GM12878 (cell line): ENCODE measurements at regions not wholly inside any gene's neighbourhood (a gene's known extent, or its start where the extent isn't known, plus 50 kb on each side); places are given as distances from the start of the nearest gene placed in this dataset.

Source experiments
- ATAC-seq: fragments of 200-7000 bp; cut with Tn5 transposase; 3 replicates; pipeline ENCODE4 v1.9.1; 2020; ENCODE audit warnings: mild to moderate bottlenecking, moderate library complexity
- BruUV-seq: library from RNA; stranded (reverse); fragments of 400-500 nt; replicated peaks from 2 replicates; lab custom pipeline; 2021; lab: Mats Ljungman, UMichigan
- CTCF ChIA-PET: fragments of 300-600 bp; sonication (Branson Sonifier 250); formaldehyde crosslinking; extraction: SDS; loops from one replicate; lab custom pipeline; 2021; ENCODE audit warnings: inconsistent platforms; lab: Yijun Ruan, JAX
- POLR2A ChIA-PET: fragments of 350-600 bp; formaldehyde crosslinking; extraction: SDS; loops from one replicate; lab custom pipeline; 2021; ENCODE audit warnings: inconsistent platforms; lab: Charles Lee
- RAD21 ChIA-PET: fragments of 300-600 bp; sonication (Branson Sonifier 250); formaldehyde crosslinking; loops from one replicate; lab custom pipeline; 2023; ENCODE audit warnings: antibody characterized with exemption; ENCODE audit not compliant: unreplicated experiment; lab: Charles Lee
- SMC1A ChIA-PET: fragments of 300-600 bp; sonication (Branson Sonifier 250); formaldehyde crosslinking; loops from one replicate; lab custom pipeline; 2023; ENCODE audit not compliant: unreplicated experiment, uncharacterized antibody; lab: Charles Lee
- DNase-seq: peaks from one replicate; pipeline ENCODE4 v3.0.0-alpha.2; 2011; ENCODE audit warnings: low read depth, low spot score
- FAIRE-seq: peaks from 3 replicates; lab custom pipeline; 2011; peaks lifted over from hg19 to GRCh38; lab: Jason Lieb, UNC
- H2AFZ ChIP-seq: 2 replicates; pipeline ENCODE4 v1.6.0; 2011; ENCODE audit warnings: low read depth, low read length, control low read depth; ENCODE audit not compliant: control insufficient read depth
- H3K27ac ChIP-seq: 2 replicates; pipeline ENCODE4 v1.5.1; 2011; ENCODE audit warnings: control low read depth; ENCODE audit not compliant: control insufficient read depth, insufficient read depth
- H3K27me3 ChIP-seq, 2 experiments: replicated peaks in 1 of 2; 2 replicates each; pipeline versions ENCODE4 v1.6.0 to v1.6.1; 2011; ENCODE audit warnings: low read length in 1 of 2; ENCODE audit not compliant: control insufficient read depth in 2 of 2, insufficient read depth in 2 of 2
- H3K36me3 ChIP-seq, 2 experiments: 2 replicates each; pipeline ENCODE4 v1.5.1; 2011; ENCODE audit warnings: low read length in 1 of 2; ENCODE audit not compliant: control insufficient read depth in 2 of 2, insufficient read depth in 2 of 2
- H3K4me1 ChIP-seq: 2 replicates; pipeline ENCODE4 v1.6.1; 2011; ENCODE audit warnings: mild to moderate bottlenecking, low read length, moderate library complexity, mixed read lengths; ENCODE audit not compliant: control insufficient read depth, insufficient read depth
- H3K4me2 ChIP-seq: 2 replicates; pipeline ENCODE4 v1.6.0; 2011; ENCODE audit warnings: control low read depth; ENCODE audit not compliant: control insufficient read depth, insufficient read depth
- H3K4me3 ChIP-seq: fragments of 200-600 bp; sonication (generic); 2 replicates; pipeline ENCODE4 v1.5.1; 2016
- H3K79me2 ChIP-seq: 2 replicates; pipeline ENCODE4 v1.6.0; 2011; ENCODE audit warnings: low read length; ENCODE audit not compliant: control insufficient read depth, insufficient read depth
- H3K9ac ChIP-seq: 2 replicates; pipeline ENCODE4 v1.8.0; 2011; ENCODE audit warnings: low read length, control low read depth, mixed read lengths; ENCODE audit not compliant: control insufficient read depth, insufficient read depth
- H3K9me3 ChIP-seq: replicated peaks from 3 replicates; pipeline ENCODE4 v1.5.1; 2011; ENCODE audit warnings: mild to moderate bottlenecking, low read length; ENCODE audit not compliant: control insufficient read depth, insufficient read depth
- H4K20me1 ChIP-seq: 2 replicates; pipeline ENCODE4 v1.6.0; 2011; ENCODE audit not compliant: control insufficient read depth, insufficient read depth
- KAT2A ChIP-seq: conservative IDR thresholded peaks from 2 replicates; pipeline ENCODE4 v1.6.1; 2011; ENCODE audit warnings: low read depth, low read length; ENCODE audit not compliant: control insufficient read depth
- MXI1 ChIP-seq: fragments of 150-350 bp; IDR thresholded peaks from 2 replicates; pipeline ENCODE4 v1.6.1; 2011; ENCODE audit warnings: low read depth, mild to moderate bottlenecking, inconsistent platforms, low read length, improper control_type of control experiment
- REST ChIP-seq: IDR thresholded peaks from 2 replicates; pipeline ENCODE4 v1.6.1; 2012; ENCODE audit warnings: mild to moderate bottlenecking, low read depth, low read length
- YY1 ChIP-seq: IDR thresholded peaks from 2 replicates; pipeline ENCODE4 v1.6.1; 2011; ENCODE audit warnings: low read depth, mild to moderate bottlenecking, low read length
- ZNF622 ChIP-seq: fragments of 450-650 bp; IDR thresholded peaks from 2 replicates; pipeline ENCODE4 v1.6.1; 2017; ENCODE audit warnings: mild to moderate bottlenecking, inconsistent platforms
- WGBS: methylation state at CpG from one replicate; pipeline ENCODE4 v1.1.6; 2016; ENCODE audit warnings: low lambda C conversion rate; ENCODE audit not compliant: insufficient replicate concordance, insufficient coverage; ENCODE audit errors: missing lambda C conversion rate; 5-methylcytosine and 5-hydroxymethylcytosine counted together
- in situ Hi-C: fragments of 300-500 bp; cut with MboI; formaldehyde crosslinking; loops from 9 replicates; pipeline ENCODE4 v1.14.3; 2018; ENCODE audit warnings: mixed read lengths
- intact Hi-C: fragments of 100-400 bp; cut with micrococcal nuclease; formaldehyde crosslinking; loops from one replicate; pipeline ENCODE4 v1.14.2; 2022; ENCODE audit not compliant: unreplicated experiment
- TF ChIP-seq, protein P1 (sequence below): fragments of 450-650 bp; IDR thresholded peaks from 2 replicates; pipeline ENCODE4 v1.6.1; 2017; ENCODE audit warnings: mild to moderate bottlenecking, low read depth, inconsistent platforms; ENCODE audit not compliant: poor library complexity, severe bottlenecking
- TF ChIP-seq, protein P2 (sequence below): fragments of 450-650 bp; formaldehyde crosslinking; IDR thresholded peaks from 2 replicates; pipeline ENCODE4 v1.4.0; 2022; ENCODE audit warnings: mild to moderate bottlenecking, moderate library complexity

DNA sequence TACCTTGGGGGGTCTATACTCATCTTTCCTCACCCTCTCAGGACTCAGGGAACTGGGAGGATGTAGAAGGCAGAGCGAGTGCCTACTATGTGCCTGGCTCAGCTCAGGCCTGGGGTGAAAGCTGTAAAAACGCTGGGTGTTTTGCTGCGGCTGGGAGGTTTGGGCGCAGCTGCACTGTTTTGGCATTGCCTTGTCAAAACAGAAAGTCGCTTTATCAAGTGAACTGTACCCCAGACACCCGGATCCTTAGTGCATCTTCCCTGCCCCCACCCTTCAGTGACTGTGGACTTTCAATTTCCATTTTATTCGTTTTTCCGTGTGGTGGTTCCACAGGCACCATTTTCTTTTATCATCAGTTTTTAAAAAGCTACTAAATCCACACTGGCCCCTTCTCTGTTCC, 86.7 kb upstream of the ZNF716 start:
- intact Hi-C loops: no loop called here
- no peak overlapping the region for H2AFZ ChIP-seq
- in situ Hi-C loops: no loop called here
- ATAC-seq (no peak), FAIRE-seq (no peak)
- SMC1A ChIA-PET: no interaction called here
- no TSS peak for BruUV-seq
- H3K9ac ChIP-seq: no peak overlapping the region
- H3K4me1 ChIP-seq: no peaks in the 10 kb centered on the region
- no peaks in the 10 kb centered on the region; the same call in 2 of the 3 replicates for H3K9me3 ChIP-seq
- H3K4me2 ChIP-seq: no peak overlapping the region
- CTCF ChIA-PET: no interaction called here
- no peak overlapping the region for H3K4me3 ChIP-seq
- no peaks in the 10 kb centered on the region for H3K27me3 ChIP-seq
- H4K20me1 ChIP-seq: no peaks in the 10 kb centered on the region
- WGBS: 30% methylated on average over 8 of the region's 8 CpGs
- H3K27ac ChIP-seq: no peak overlapping the region
- RAD21 ChIA-PET: no interaction called here
- TF ChIP-seq YY1: no peak
- TF ChIP-seq, all 136 proteins: peak for 0
- POLR2A ChIA-PET: no interaction called here
- Histone ChIP-seq H3K79me2 (no peaks in the 10 kb centered on the region), H3K36me3 (no peaks in the 10 kb centered on the region)
- no peak for DNase-seq

DNA sequence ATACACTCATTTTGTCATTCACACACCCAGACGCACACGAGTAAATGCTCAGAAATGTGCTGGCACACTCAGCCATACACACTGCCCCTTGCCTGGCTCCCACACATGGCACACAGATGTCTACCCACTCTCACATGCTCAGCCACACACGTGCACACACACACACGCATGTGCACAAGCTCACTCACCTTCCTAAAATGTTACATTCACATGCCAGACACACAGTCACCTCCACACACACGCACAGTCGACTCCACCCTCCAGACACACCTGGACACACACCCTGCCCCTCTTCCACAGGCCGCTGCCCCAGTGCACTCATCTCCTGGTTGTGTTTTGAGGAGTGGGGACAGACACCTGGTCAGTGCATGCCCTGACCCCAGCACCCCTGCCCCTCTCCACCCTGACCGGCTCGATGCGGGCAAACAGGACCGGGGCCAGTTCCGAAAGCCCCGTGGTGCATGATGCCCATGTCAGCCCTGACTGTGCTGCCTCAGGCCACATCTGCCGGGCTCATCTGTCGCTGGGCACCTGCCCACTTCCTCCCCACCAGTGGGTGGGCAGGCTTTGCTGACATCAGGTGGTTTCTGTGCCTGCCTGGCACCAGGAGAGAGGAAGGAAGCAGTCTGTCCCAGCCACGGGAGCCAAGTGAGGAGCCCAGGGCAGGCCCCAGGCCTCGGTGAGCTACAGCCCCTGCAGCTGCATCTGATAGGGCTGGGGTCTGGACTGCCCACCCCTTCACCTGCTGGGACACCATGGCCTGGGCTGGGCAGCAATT, 84.9 kb upstream of the ZNF716 start:
- ChIA-PET RAD21 (no interaction called here), POLR2A (no interaction called here), SMC1A (no interaction called here), CTCF (no interaction called here)
- Histone ChIP-seq H3K27me3 (no peaks in the 10 kb centered on the region), H3K79me2 (no peaks in the 10 kb centered on the region), H3K36me3 (no peaks in the 10 kb centered on the region), H2AFZ (no peak overlapping the region), H3K27ac (no peak overlapping the region), H3K4me1 (no peaks in the 10 kb centered on the region), H3K9ac (no peak overlapping the region), H3K4me3 (no peak overlapping the region), H3K4me2 (no peak overlapping the region), H4K20me1 (no peaks in the 10 kb centered on the region), H3K9me3 (no peaks in the 10 kb centered on the region; the same call in 2 of the 3 replicates)
- no peak for DNase-seq
- in situ Hi-C loops (no loop called here), intact Hi-C loops (no loop called here)
- ATAC-seq: no peak
- 47% methylated on average over 17 of the region's 17 CpGs for WGBS
- no peak for FAIRE-seq
- no TSS peak for BruUV-seq
- TF ChIP-seq ZNF622: no peak
- TF ChIP-seq, protein P1, sequence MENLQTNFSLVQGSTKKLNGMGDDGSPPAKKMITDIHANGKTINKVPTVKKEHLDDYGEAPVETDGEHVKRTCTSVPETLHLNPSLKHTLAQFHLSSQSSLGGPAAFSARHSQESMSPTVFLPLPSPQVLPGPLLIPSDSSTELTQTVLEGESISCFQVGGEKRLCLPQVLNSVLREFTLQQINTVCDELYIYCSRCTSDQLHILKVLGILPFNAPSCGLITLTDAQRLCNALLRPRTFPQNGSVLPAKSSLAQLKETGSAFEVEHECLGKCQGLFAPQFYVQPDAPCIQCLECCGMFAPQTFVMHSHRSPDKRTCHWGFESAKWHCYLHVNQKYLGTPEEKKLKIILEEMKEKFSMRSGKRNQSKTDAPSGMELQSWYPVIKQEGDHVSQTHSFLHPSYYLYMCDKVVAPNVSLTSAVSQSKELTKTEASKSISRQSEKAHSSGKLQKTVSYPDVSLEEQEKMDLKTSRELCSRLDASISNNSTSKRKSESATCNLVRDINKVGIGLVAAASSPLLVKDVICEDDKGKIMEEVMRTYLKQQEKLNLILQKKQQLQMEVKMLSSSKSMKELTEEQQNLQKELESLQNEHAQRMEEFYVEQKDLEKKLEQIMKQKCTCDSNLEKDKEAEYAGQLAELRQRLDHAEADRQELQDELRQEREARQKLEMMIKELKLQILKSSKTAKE: no peak
- no peak for TF ChIP-seq KAT2A
- no peak for TF ChIP-seq REST
- TF ChIP-seq, protein P2, sequence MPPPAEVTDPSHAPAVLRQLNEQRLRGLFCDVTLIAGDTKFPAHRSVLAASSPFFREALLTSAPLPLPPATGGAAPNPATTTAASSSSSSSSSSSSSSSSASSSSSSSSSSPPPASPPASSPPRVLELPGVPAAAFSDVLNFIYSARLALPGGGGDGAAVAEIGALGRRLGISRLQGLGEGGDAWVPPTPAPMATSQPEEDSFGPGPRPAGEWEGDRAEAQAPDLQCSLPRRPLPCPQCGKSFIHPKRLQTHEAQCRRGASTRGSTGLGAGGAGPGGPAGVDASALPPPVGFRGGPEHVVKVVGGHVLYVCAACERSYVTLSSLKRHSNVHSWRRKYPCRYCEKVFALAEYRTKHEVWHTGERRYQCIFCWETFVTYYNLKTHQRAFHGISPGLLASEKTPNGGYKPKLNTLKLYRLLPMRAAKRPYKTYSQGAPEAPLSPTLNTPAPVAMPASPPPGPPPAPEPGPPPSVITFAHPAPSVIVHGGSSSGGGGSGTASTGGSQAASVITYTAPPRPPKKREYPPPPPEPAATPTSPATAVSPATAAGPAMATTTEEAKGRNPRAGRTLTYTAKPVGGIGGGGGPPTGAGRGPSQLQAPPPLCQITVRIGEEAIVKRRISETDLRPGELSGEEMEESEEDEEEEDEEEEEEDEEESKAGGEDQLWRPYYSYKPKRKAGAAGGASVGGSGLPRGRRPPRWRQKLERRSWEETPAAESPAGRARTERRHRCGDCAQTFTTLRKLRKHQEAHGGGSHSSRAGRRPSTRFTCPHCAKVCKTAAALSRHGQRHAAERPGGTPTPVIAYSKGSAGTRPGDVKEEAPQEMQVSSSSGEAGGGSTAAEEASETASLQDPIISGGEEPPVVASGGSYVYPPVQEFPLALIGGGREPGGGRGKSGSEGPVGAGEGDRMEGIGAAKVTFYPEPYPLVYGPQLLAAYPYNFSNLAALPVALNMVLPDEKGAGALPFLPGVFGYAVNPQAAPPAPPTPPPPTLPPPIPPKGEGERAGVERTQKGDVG (CRISPR knock-in tag): no peak
- TF ChIP-seq MXI1: no peak
